T follicular helper cell (primary cell): ENCODE measurements at regions not wholly inside any gene's neighbourhood (a gene's known extent, or its start where the extent isn't known, plus 50 kb on each side); places are given as distances from the start of the nearest gene placed in this dataset.

Experiments used
- DNase-seq: peaks from one replicate; pipeline ENCODE4 v3.0.0-alpha.2; 2020; ENCODE audit warnings: low read depth

DNA sequence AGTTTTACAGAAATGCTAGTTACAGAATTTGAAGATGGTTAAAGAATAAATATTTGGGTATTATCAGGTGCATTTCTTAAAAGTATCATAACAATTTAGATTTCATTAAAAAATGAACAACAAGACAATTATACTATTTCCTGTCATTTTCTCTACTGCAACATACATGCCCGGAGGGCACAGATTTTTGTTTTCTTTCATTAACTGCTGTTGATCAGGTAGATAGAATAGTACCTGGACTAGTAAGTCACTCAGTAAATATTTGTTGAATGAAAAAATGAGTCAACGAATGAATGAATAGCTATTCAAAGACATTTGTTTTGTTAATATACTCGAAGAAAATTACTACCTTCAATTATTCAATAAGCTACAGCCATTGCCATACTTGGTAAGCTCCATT lies 531.2 kb upstream of the VRK2 start:
- DNase-seq, result no peak

DNA sequence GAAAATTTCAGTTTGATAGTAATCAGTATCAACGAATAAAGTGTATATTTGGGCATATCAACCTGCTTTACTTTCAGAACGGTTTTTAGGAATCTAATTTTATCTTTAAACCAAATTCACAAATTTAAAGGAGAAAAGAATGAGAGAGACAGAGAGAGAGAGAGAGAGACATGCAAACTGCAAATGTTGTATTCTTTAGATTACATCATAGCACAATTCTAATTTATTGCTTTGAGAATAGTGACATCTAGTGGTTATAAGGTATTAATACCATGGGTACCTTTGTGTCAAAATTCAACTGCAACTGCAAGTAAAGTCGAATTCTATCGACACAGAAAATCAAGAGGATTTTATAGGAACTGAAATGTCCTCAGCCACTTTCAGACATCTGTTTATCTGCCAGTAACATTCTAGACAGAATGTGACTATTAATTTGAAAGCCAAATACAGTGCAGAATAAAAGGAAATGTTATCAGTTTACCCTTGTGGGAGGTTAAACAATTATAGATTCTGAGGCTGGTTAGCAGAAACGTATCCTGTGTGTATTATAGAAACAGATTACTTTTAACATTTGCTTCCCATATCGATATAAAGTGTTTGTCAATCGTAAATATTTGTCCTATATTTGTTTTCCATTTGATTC lies 529.8 kb upstream of the VRK2 start:
- DNase-seq, result no peak

DNA sequence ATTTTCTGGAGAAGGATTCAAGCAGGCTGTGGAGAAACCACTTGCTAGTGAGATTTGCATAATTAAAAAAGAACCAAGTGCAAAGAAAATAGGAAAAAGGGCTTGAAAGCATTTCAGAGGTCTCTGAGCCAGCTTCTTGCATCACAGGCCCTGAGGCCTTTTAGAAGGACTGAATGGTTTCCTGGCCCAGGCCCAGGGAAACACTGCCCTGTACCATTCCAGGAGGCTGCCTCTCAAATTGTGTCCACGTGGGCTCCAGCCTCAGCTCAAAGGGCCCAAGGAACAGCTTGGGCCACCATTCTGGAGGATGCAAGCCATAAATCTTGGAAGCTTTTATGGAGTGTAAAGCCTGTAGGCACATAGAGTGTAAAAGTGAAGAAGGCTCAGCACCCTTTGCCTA lies 523.3 kb upstream of the VRK2 start:
- no peak for DNase-seq

- no peak for DNase-seq
Observed at GRCh38 chr2:57527685-57528084, 518.9 kb upstream of the VRK2 start.

GRCh38 chr2:57528499-57528898 lies 518.1 kb upstream of the VRK2 start:
- no peak for DNase-seq

- no peak for DNase-seq
Observed at GRCh38 chr2:57534358-57534757, 512.2 kb upstream of the VRK2 start.

- DNase-seq, result no peak
Observed at GRCh38 chr2:57536535-57537231, 509.9 kb upstream of the VRK2 start.

GRCh38 chr2:57539761-57540160 lies 506.8 kb upstream of the VRK2 start:
- no peak for DNase-seq

DNA sequence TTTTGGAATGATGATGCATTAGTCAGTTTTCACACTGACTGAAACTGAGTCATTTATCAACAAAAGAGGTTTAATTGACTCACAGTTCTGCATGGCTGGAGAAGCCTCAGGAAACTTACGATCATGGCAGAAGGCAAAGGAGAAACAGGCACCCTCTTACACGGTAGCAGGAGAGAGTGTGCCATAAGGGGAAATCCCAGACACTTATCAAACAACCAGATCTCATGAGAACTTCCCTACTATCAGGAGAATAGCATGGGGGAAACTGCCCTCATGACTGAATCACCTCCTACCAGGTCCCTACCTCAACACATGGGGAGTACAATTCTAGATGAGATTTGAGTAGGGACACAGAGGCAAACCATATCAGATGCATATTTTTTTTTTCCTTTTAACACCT lies 504.5 kb upstream of the VRK2 start:
- no peak for DNase-seq

- DNase-seq, result no peak
Observed at GRCh38 chr2:57543211-57543610, 503.4 kb upstream of the VRK2 start.

- DNase-seq, result no peak
Observed at GRCh38 chr2:57544624-57545023, 502.0 kb upstream of the VRK2 start.

GRCh38 chr2:57546478-57546877 lies 500.1 kb upstream of the VRK2 start:
- no peak for DNase-seq

DNA sequence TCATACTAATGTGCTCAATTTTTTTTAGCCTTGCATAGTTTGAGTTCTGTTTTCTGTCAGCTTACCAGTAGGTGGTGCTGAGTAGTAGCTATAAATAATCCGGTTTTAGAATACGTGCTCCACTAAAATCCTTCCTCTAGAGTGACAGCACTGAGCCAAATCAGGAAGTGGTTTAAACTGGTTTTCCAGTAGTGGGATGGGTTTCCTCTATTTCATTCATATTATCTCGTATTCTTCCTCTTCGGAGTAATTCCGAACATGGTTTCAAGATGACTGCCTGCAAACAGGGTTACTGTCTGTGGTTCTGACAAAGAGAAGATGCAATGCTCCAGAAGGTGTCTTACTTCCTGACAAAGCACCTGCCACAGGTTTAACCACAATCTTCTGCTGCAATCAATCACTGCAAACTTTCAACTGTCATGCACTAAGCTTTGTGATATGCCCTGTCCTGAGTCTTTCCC lies 496.9 kb upstream of the VRK2 start:
- DNase-seq, result no peak

GRCh38 chr2:57550912-57551311 lies 495.7 kb upstream of the VRK2 start:
- DNase-seq, result no peak

DNA sequence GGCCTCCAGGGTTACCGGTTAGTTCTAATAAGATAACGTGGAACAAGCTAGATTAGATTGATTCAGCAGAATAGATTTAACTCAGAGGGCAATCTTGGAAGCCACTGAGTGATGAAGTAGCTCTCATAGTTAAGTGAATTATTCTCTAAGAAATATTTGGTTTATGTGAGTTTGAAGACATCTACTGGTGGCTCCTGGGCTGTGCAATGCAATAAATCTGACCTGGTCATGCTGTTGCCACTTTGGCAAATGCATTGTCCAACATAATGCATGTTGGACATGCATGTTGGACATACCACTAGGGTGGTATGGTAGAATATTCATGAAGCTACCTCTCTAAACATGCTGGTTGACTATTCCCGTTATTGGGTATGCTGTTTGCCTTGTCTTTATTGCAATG lies 493.7 kb upstream of the VRK2 start:
- DNase-seq, result no peak

DNA sequence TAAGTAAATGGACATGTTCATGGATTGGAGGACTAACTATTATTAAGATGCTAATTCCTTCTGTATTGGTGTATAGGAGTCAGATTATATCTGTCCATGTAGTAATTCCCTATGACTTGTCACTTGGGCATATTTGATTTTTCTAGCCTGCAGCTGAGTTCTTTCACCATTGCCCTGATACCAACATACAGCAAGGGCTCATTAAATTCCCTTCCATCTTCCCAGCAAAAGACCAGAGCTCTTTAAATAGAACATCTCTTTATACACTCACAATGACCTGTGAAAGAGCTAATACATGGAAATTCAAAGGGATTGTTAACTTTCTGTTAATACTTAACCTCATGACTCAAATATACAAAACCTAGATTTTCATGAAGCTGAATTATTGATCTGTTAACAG lies 492.3 kb upstream of the VRK2 start:
- no peak for DNase-seq

GRCh38 chr2:57558312-57558711 lies 488.3 kb upstream of the VRK2 start:
- DNase-seq, result no peak

GRCh38 chr2:57562495-57562894 lies 484.1 kb upstream of the VRK2 start:
- no peak for DNase-seq

DNA sequence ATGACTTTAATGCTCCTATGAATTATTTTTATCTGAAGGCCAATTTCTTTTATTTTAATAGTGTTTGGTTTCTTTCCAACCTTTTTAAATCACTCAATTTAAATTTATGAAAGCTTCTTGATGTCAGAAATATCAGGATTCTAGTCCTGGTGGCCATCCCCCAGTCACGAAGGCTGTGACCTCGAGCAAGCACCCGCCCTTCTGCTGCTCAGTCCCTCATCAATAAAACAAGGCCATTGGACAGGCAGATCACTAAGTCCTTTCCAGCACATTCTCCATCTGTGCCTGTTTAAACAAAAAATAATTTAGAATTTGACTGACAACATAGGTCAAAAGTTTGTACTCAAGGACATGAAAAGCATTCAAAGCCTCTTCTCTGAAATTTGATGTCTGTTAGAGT lies 483.6 kb upstream of the VRK2 start:
- no peak for DNase-seq

DNA sequence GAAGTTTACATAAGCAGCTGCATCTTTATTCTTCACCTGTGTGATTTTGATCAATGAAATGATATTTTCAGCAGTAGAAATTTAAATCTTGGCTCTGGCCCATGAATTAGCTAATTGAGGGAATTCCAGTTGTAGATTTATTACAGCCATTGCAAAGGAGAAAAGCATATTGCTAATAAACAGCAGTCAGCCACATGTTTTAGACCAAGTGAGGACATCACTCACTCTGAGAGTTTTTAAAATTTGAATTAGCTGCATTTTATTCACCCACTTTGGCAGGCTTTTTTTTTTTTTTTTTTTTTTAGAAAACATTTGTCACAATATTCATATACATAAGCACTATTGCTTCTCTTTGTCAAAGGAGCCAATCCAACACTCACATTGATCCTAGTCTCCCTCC lies 479.4 kb upstream of the VRK2 start:
- DNase-seq, result no peak

DNA sequence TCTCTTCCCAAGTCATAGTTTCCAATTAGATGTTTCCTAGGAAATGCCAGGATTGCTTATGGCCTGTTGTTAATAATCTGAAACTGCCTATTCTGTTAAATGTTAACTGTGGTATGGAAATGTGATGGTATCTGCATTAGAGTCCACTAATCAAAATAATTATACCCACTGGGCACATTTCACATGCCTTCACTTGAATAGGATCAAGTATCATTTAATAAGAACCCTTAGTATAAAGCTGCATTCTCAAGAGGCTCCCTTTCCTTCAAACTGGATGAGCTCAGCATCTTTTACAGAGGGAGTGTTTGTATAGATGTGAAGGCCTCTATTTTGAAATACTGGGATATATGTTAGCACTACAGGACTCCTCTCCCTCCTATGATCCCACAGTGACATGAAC lies 477.2 kb upstream of the VRK2 start:
- no peak for DNase-seq

- no peak for DNase-seq
Observed at GRCh38 chr2:57570961-57571360, 475.6 kb upstream of the VRK2 start.

DNA sequence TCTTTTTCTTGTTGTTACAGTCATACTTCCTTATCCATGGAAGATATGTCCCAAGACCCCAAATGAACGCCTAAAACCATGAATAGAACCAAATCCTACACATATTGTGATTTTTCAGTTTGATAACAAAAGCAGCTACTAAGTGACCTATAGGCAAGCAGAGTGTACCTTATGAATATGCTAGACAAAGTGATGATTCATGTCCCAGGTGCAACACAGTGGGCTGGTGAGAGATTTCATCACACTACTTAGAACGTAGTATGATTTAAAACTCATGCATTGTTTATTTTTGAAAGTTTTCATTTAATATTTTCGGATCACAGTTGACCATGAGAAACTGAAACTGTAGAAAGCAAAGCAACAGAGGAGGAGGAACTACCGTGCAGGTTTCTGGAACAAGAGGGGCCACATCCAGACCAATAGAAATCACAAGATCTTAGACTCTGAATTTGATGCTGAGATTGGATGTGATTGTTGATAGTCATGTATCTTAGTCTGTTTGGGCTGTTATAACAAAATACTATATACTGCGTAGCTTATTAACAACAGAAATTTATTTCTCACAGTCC lies 470.8 kb upstream of the VRK2 start:
- no peak for DNase-seq

DNA sequence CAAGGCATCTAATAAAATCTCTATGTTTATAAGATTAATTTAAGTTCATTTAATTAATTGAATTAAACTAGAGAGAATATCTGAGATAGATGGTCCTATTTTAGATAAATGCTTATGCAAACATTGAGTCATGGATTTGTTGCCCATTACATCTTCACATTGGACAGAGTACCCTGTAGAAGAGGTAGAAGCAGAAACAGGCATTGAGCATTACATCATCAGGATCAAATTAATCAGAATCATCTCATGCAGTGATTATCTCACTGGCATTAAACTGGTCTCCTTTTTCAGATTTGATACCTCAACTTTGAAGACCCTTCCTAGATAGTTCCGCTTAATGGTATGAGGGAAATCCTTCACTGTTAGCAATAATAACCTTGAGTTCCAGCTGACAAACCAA lies 469.6 kb upstream of the VRK2 start:
- DNase-seq, result no peak
